K562 (cell line): ENCODE measurements at regions not wholly inside any gene's neighbourhood (a gene's known extent, or its start where the extent isn't known, plus 50 kb on each side); places are given as distances from the start of the nearest gene placed in this dataset.

Source experiments
- BMI1 ChIP-seq: fragments of 150-350 bp; IDR thresholded peaks from 2 replicates; pipeline ENCODE4 v1.6.1; 2014; ENCODE audit warnings: low read length
- BRD9 ChIP-seq: fragments of 450-650 bp; IDR thresholded peaks from 2 replicates; pipeline ENCODE4 v1.6.1; 2018; ENCODE audit warnings: low read depth; ENCODE audit not compliant: partially characterized antibody
- CBFB ChIP-seq: sonication (generic); formaldehyde crosslinking; IDR thresholded peaks from 2 replicates; pipeline ENCODE4 v1.4.0; 2020; ENCODE audit warnings: mild to moderate bottlenecking, missing genetic modification reagents
- CHD2 ChIP-seq: IDR thresholded peaks from 2 replicates; pipeline ENCODE4 v1.6.1; 2011; ENCODE audit warnings: low read depth, low read length
- CUX1 ChIP-seq: fragments of 200-800 bp; sonication (Bioruptor generic); IDR thresholded peaks from 2 replicates; pipeline ENCODE4 v1.6.1; 2016; ENCODE audit warnings: missing genetic modification characterization, missing compliant biosample characterization
- FOXJ2 ChIP-seq: fragments of 200-800 bp; sonication (Bioruptor generic); IDR thresholded peaks from 2 replicates; pipeline ENCODE4 v1.6.1; 2016; ENCODE audit warnings: missing genetic modification characterization, missing compliant biosample characterization
- HNRNPLL ChIP-seq: fragments of 200-400 bp; formaldehyde crosslinking; IDR thresholded peaks from 2 replicates; pipeline ENCODE4 v1.6.1; 2017; ENCODE audit warnings: low read length, low read depth, mild to moderate bottlenecking; ENCODE audit not compliant: poor library complexity, severe bottlenecking
- IRF2 ChIP-seq: sonication (generic); formaldehyde crosslinking; IDR thresholded peaks from 2 replicates; pipeline ENCODE4 v1.8.1; 2022; ENCODE audit warnings: mild to moderate bottlenecking, missing genetic modification reagents
- KDM4B ChIP-seq, 2 experiments: fragments of 450-650 bp in 1 of 2; sonication (generic) in 1 of 2; IDR thresholded peaks; 2 replicates each; pipeline ENCODE4 v1.6.1; 2016 to 2017; ENCODE audit warnings: borderline replicate concordance in 2 of 2, antibody characterized with exemption in 1 of 2, low read depth in 1 of 2, mild to moderate bottlenecking in 1 of 2
- NFYB ChIP-seq: IDR thresholded peaks from 2 replicates; pipeline ENCODE4 v1.6.1; 2011; ENCODE audit warnings: mild to moderate bottlenecking, moderate library complexity; ENCODE audit not compliant: insufficient read length; ENCODE audit errors: extremely low read depth
- NR4A1 ChIP-seq, 2 experiments: fragments of 250-450 bp in 1 of 2; fragments of 450-650 bp in 1 of 2; sonication (Bioruptor Pico) in 1 of 2; IDR thresholded peaks; 2 replicates each; pipeline versions ENCODE4 v1.4.0 to v1.6.1; 2016 to 2020; ENCODE audit warnings: mild to moderate bottlenecking in 2 of 2, missing compliant biosample characterization in 1 of 2, missing genetic modification characterization in 1 of 2, moderate library complexity in 1 of 2
- PML ChIP-seq: IDR thresholded peaks from 2 replicates; pipeline ENCODE4 v1.6.1; 2012; ENCODE audit warnings: low read length, inconsistent platforms
- POLR2H ChIP-seq: IDR thresholded peaks from 2 replicates; pipeline ENCODE4 v1.6.1; 2016; ENCODE audit warnings: missing genetic modification characterization, low read depth, mild to moderate bottlenecking, control low read depth, missing compliant biosample characterization, moderate library complexity
- SRSF3 ChIP-seq: fragments of 200-400 bp; formaldehyde crosslinking; IDR thresholded peaks from 2 replicates; pipeline ENCODE4 v1.6.1; 2016; ENCODE audit warnings: mild to moderate bottlenecking, low read length, moderate library complexity; ENCODE audit not compliant: insufficient read depth
- STAT5A ChIP-seq: IDR thresholded peaks from 2 replicates; pipeline ENCODE4 v1.6.1; 2012; ENCODE audit warnings: low read length, inconsistent platforms, borderline replicate concordance
- TEAD4 ChIP-seq, 2 experiments: sonication (generic) in 1 of 2; formaldehyde crosslinking in 1 of 2; IDR thresholded peaks; 2 replicates each; pipeline versions ENCODE4 v1.6.1 to v1.8.0; 2012 to 2022; ENCODE audit warnings: borderline replicate concordance in 1 of 2, inconsistent platforms in 1 of 2, low read length in 1 of 2, mild to moderate bottlenecking in 1 of 2, missing genetic modification reagents in 1 of 2
- TFAP4 ChIP-seq: sonication (generic); formaldehyde crosslinking; IDR thresholded peaks from 2 replicates; pipeline ENCODE4 v1.8.0; 2022; ENCODE audit warnings: missing genetic modification reagents, mild to moderate bottlenecking, moderate library complexity, borderline replicate concordance
- U2AF2 ChIP-seq: fragments of 200-400 bp; formaldehyde crosslinking; optimal IDR thresholded peaks from 2 replicates; pipeline ENCODE3; 2017; ENCODE audit warnings: low read depth, mild to moderate bottlenecking, low read length
- XRCC3 ChIP-seq: fragments of 450-650 bp; IDR thresholded peaks from 2 replicates; pipeline ENCODE4 v1.6.1; 2017; ENCODE audit warnings: mild to moderate bottlenecking, moderate library complexity
- ZC3H4 ChIP-seq: sonication (generic); formaldehyde crosslinking; IDR thresholded peaks from 2 replicates; pipeline ENCODE4 v1.9.0; 2021; ENCODE audit warnings: missing genetic modification reagents, borderline replicate concordance
- ZNF511 ChIP-seq: sonication (generic); formaldehyde crosslinking; IDR thresholded peaks from 2 replicates; pipeline ENCODE4 v1.8.0; 2022; ENCODE audit warnings: mild to moderate bottlenecking, missing genetic modification reagents

- no peak for TF ChIP-seq NFYB
- TF ChIP-seq ZNF511: peak; percentile 87
- no peak for TF ChIP-seq CUX1 (CRISPR knock-in tag)
- TF ChIP-seq POLR2H (tag): no peak
- TF ChIP-seq PML: no peak
- 0 out of 2 replicates have a peak, but pooled peaks have one; percentile 4 for TF ChIP-seq STAT5A
- no peak for TF ChIP-seq BRD9
- peak; percentile 93 for TF ChIP-seq TFAP4 (CRISPR knock-in tag)
- no peak; a peak in 1 of 4 replicates for TF ChIP-seq KDM4B (IDR thresholded peaks at IDR 0.05; ENCODE audit: borderline replicate concordance in 2 of 2, low read depth in 1 of 2)
- no peak for TF ChIP-seq ZC3H4 (CRISPR knock-in tag)
- TF ChIP-seq SRSF3: no peak
- peak; percentile 61; the same call in 1 of the 2 replicates for TF ChIP-seq IRF2 (CRISPR knock-in tag)
- no peak for TF ChIP-seq XRCC3
- no peak for TF ChIP-seq CHD2
- TF ChIP-seq FOXJ2: no peak
- TF ChIP-seq BMI1: no peak
- TF ChIP-seq U2AF2: no peak
- TF ChIP-seq HNRNPLL: no peak
- peak; percentile 48 for TF ChIP-seq TEAD4 (IDR thresholded peaks at IDR 0.05; ENCODE audit: low read length)
- peak; percentile 82; the same call in 1 of the 2 replicates for TF ChIP-seq TEAD4 (CRISPR knock-in tag; IDR thresholded peaks at IDR 0.05; ENCODE audit: borderline replicate concordance)
- TF ChIP-seq NR4A1 (CRISPR knock-in tag; IDR thresholded peaks at IDR 0.05): peak; percentile 77; the same call in 1 of the 2 replicates
- TF ChIP-seq NR4A1 (tag; IDR thresholded peaks at IDR 0.05): no peak
- peak; percentile 89; the same call in 1 of the 2 replicates for TF ChIP-seq CBFB
Measured at GRCh38 chr22:22103078-22103875, 120.7 kb upstream of the TOP3B start (continued).
